Endothelial cell (in vitro differentiated cells): ENCODE measurements at regions not wholly inside any gene's neighbourhood (a gene's known extent, or its start where the extent isn't known, plus 50 kb on each side); places are given as distances from the start of the nearest gene placed in this dataset.

ENCODE experiments used
- DNase-seq: peaks from one replicate; pipeline ENCODE4 v3.0.0; 2021; ENCODE audit warnings: low spot score
- H3K27ac Mint-ChIP-seq: one replicate; pipeline ENCODE4 v1.8.0; 2021; ENCODE audit warnings: mixed read lengths, inconsistent platforms; ENCODE audit not compliant: unreplicated experiment
- H3K27me3 Mint-ChIP-seq: one replicate; pipeline ENCODE4 v1.8.0; 2021; ENCODE audit warnings: mild to moderate bottlenecking, moderate library complexity, mixed read lengths, inconsistent platforms; ENCODE audit not compliant: unreplicated experiment
- H3K36me3 Mint-ChIP-seq: one replicate; pipeline ENCODE4 v1.8.0; 2021; ENCODE audit warnings: mild to moderate bottlenecking, low read depth, mixed read lengths, inconsistent platforms; ENCODE audit not compliant: unreplicated experiment
- H3K4me1 Mint-ChIP-seq: one replicate; pipeline ENCODE4 v1.8.0; 2021; ENCODE audit warnings: mild to moderate bottlenecking, mixed read lengths, inconsistent platforms; ENCODE audit not compliant: unreplicated experiment
- H3K4me3 Mint-ChIP-seq: one replicate; pipeline ENCODE4 v1.8.0; 2021; ENCODE audit warnings: mild to moderate bottlenecking, mixed read lengths, inconsistent platforms; ENCODE audit not compliant: unreplicated experiment
- H3K9me3 Mint-ChIP-seq: one replicate; pipeline ENCODE4 v1.8.0; 2021; ENCODE audit warnings: mixed read lengths, inconsistent platforms; ENCODE audit not compliant: unreplicated experiment
- TF ChIP-seq, protein P1 (sequence below): fragments of 200-600 bp; sonication (generic); IDR thresholded peaks from one replicate; pipeline ENCODE4 v1.5.0; 2021; ENCODE audit warnings: antibody characterized with exemption; ENCODE audit not compliant: unreplicated experiment

DNA sequence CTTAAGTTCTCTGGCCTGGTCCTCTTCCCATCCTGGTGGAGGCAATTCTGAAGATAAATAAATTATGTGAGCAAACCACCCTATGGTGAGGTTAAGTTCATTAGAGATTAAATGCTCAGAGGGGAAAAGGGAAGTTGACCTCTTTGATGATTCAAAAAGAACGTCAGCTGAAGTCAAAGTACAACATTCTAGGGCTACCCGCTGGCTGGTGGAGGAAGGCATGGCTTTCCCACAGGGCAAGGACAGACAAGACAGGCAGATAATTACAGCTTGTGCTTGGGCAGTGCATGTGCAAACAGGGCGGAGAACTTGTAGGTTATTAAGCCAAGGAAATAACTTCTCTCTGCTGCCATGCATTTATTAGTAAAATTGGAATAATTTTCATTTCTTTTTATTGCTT is 91.0 kb upstream of the SLC24A3 start:
- H3K36me3 Mint-ChIP-seq = no peaks in the 10 kb centered on the region
- no peak for DNase-seq
- H3K9me3 Mint-ChIP-seq = no peaks in the 10 kb centered on the region
- H3K27me3 Mint-ChIP-seq = no peaks in the 10 kb centered on the region
- H3K27ac Mint-ChIP-seq = no peak overlapping the region
- TF ChIP-seq, protein P1, sequence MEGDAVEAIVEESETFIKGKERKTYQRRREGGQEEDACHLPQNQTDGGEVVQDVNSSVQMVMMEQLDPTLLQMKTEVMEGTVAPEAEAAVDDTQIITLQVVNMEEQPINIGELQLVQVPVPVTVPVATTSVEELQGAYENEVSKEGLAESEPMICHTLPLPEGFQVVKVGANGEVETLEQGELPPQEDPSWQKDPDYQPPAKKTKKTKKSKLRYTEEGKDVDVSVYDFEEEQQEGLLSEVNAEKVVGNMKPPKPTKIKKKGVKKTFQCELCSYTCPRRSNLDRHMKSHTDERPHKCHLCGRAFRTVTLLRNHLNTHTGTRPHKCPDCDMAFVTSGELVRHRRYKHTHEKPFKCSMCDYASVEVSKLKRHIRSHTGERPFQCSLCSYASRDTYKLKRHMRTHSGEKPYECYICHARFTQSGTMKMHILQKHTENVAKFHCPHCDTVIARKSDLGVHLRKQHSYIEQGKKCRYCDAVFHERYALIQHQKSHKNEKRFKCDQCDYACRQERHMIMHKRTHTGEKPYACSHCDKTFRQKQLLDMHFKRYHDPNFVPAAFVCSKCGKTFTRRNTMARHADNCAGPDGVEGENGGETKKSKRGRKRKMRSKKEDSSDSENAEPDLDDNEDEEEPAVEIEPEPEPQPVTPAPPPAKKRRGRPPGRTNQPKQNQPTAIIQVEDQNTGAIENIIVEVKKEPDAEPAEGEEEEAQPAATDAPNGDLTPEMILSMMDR = no peak
- H3K4me1 Mint-ChIP-seq = no peaks in the 10 kb centered on the region
- no peak overlapping the region for H3K4me3 Mint-ChIP-seq

DNA sequence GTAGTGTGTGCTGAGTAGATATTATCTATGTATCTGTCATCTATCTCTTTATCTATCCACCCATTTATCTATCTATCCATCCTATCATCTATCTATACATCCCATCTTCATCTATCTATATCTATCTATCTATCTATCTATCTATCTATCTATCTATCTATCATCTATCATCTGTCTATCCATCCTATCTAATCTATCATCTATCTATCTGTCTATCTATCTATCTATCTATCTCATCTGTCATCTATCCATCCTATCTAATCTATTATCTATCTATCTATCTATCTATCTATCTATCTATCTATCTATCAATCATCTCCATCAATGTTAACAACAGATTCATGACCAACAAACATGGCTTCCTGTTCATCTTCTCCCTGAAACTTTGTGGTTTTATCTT is 90.5 kb upstream of the SLC24A3 start:
- H3K27ac Mint-ChIP-seq = no peak overlapping the region
- H3K4me1 Mint-ChIP-seq = no peaks in the 10 kb centered on the region
- DNase-seq = no peak
- TF ChIP-seq, protein P1 = no peak
- no peaks in the 10 kb centered on the region for H3K9me3 Mint-ChIP-seq
- H3K27me3 Mint-ChIP-seq = no peaks in the 10 kb centered on the region
- no peak overlapping the region for H3K4me3 Mint-ChIP-seq
- H3K36me3 Mint-ChIP-seq = no peaks in the 10 kb centered on the region

DNA sequence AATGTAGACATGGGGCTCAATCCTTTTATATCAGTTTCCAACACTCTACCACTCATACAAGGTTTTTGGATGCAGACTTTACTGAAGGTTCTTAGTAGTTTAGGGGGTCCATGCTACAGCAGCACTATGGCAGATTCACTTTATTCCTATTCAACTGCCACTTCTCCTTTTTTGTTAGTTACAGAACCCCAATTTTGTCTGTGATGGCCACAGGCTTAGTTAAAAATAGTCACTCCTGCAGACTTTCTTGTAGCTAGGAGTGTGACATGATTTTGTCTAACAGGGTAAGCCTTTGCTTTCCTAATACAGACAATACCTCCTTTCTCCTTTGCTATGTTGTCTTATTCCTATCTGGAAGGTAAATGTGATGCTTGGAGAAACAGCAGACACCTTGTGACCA is 90.0 kb upstream of the SLC24A3 start:
- no peak overlapping the region for H3K27ac Mint-ChIP-seq
- H3K27me3 Mint-ChIP-seq = no peaks in the 10 kb centered on the region
- H3K9me3 Mint-ChIP-seq = no peaks in the 10 kb centered on the region
- H3K4me3 Mint-ChIP-seq = no peak overlapping the region
- H3K4me1 Mint-ChIP-seq = no peaks in the 10 kb centered on the region
- DNase-seq = no peak
- TF ChIP-seq, protein P1 = no peak
- no peaks in the 10 kb centered on the region for H3K36me3 Mint-ChIP-seq

DNA sequence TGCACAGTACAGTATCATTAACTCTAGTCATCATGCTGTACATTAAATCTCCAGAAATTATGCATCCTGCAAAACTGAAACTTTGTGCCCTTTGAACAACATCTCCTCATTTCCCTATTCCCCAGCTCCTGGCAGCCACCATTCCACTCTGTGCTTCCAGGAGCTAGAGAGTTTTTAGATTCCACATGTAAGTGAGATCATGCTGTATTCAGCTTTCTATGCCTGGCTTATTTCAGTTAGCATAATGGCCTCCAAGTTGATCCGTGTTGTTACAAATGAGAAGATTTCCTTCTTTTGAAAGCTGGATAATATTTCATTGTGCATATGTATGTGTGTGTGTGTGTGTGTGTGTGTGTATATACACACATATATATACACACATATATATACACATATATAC is 86.9 kb upstream of the SLC24A3 start:
- Mint-ChIP-seq H3K27ac (no peak overlapping the region), H3K36me3 (no peaks in the 10 kb centered on the region), H3K4me1 (no peaks in the 10 kb centered on the region), H3K9me3 (no peaks in the 10 kb centered on the region), H3K4me3 (no peak overlapping the region), H3K27me3 (no peaks in the 10 kb centered on the region)
- TF ChIP-seq, protein P1 = no peak
- no peak for DNase-seq

DNA sequence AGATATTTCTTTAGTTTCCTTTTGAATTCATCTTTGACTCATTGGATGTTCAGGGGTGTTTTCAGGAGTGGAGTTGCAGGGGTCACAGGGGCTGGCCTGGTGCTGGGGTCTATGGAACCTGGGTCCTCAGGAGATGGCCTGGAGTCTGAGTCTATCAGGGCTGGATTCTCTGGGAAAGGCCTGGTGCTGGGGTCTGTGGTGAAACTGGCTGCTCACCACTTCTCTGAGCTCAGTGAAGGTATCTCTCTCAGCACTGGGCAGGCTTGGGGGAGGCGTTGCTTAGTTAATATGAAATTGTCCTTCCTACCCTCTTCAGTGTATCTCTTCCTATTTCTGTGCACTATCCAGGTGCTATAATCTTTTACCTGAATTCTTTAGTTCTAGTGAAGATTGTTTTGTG is 83.1 kb upstream of the SLC24A3 start:
- H3K9me3 Mint-ChIP-seq = no peaks in the 10 kb centered on the region
- no peak overlapping the region for H3K4me3 Mint-ChIP-seq
- no peak for DNase-seq
- no peaks in the 10 kb centered on the region for H3K27me3 Mint-ChIP-seq
- TF ChIP-seq, protein P1 = no peak
- no peaks in the 10 kb centered on the region for H3K36me3 Mint-ChIP-seq
- no peak overlapping the region for H3K27ac Mint-ChIP-seq
- no peaks in the 10 kb centered on the region for H3K4me1 Mint-ChIP-seq
